Thoracic aorta (tissue), 2 donors: ENCODE measurements at regions not wholly inside any gene's neighbourhood (a gene's known extent, or its start where the extent isn't known, plus 50 kb on each side); places are given as distances from the start of the nearest gene placed in this dataset.

Experiments used
- ATAC-seq: fragments of 150-250 bp; one replicate; pipeline ENCODE4 v1.8.0; 2017; ENCODE audit warnings: low read depth; ENCODE audit not compliant: insufficient number of reproducible peaks, low FRiP score
- DNase-seq: peaks from one replicate; pipeline ENCODE4 v3.0.0-alpha.2; 2020; ENCODE audit warnings: low spot score
- H3K27ac ChIP-seq, 2 donors: fragments of 200-600 bp; sonication (generic); 1 replicate in 1 of 2; 2 replicates in 1 of 2; pipeline ENCODE4 v1.5.1; 2016; ENCODE audit warnings: mild to moderate bottlenecking in 2 of 2, moderate library complexity in 2 of 2
- H3K27me3 ChIP-seq: fragments of 200-600 bp; sonication (generic); replicated peaks from 2 replicates; pipeline ENCODE4 v1.6.0; 2016; ENCODE audit warnings: mild to moderate bottlenecking; ENCODE audit not compliant: insufficient read depth
- H3K36me3 ChIP-seq: fragments of 200-600 bp; sonication (generic); one replicate; pipeline ENCODE4 v1.5.1; 2016
- H3K4me1 ChIP-seq, 2 donors: fragments of 200-600 bp; sonication (generic); 1 replicate in 1 of 2; 2 replicates in 1 of 2; pipeline versions ENCODE4 v1.5.1 to v1.6.0; 2016; ENCODE audit warnings: low read depth in 2 of 2, mild to moderate bottlenecking in 1 of 2; ENCODE audit not compliant: control insufficient read depth in 1 of 2
- H3K4me3 ChIP-seq: fragments of 200-600 bp; sonication (generic); 2 replicates; pipeline ENCODE4 v1.5.1; 2016; ENCODE audit warnings: mild to moderate bottlenecking
- H3K9me3 ChIP-seq: fragments of 200-600 bp; sonication (generic); 2 replicates; pipeline ENCODE4 v1.5.1; 2016
- CTCF ChIP-seq: fragments of 200-600 bp; sonication (generic); IDR thresholded peaks from one replicate; pipeline ENCODE4 v1.5.1; 2019; ENCODE audit warnings: antibody characterized with exemption

- DNase-seq = no peak
- Histone ChIP-seq H3K27me3 (no peaks in the 10 kb centered on the region), H3K4me1 (no peaks in the 10 kb centered on the region), H3K36me3 (no peaks in the 10 kb centered on the region), H3K27ac (no peak overlapping the region), H3K4me3 (no peak overlapping the region), H3K9me3 (no peaks in the 10 kb centered on the region)
- no peak for ATAC-seq
- TF ChIP-seq CTCF = no peak
Observed at GRCh38 chr15:97806766-97807165, 153.7 kb upstream of the ARRDC4 start.

- Histone ChIP-seq H3K36me3 (no peaks in the 10 kb centered on the region), H3K4me1 (no peaks in the 10 kb centered on the region), H3K4me3 (no peak overlapping the region), H3K9me3 (no peaks in the 10 kb centered on the region), H3K27me3 (no peaks in the 10 kb centered on the region), H3K27ac (no peak overlapping the region)
- ATAC-seq (no peak), DNase-seq (no peak)
- TF ChIP-seq CTCF = no peak
Observed at GRCh38 chr15:97815835-97816234, 144.7 kb upstream of the ARRDC4 start.

- Histone ChIP-seq H3K27ac (no peak overlapping the region), H3K4me3 (no peak overlapping the region), H3K9me3 (no peaks in the 10 kb centered on the region), H3K4me1 (no peaks in the 10 kb centered on the region), H3K27me3 (no peaks in the 10 kb centered on the region), H3K36me3 (no peaks in the 10 kb centered on the region)
- ATAC-seq (no peak), DNase-seq (no peak)
- TF ChIP-seq CTCF = no peak
Observed at GRCh38 chr15:97817276-97817890, 143.1 kb upstream of the ARRDC4 start.

GRCh38 chr15:97836003-97836402 lies 124.5 kb upstream of the ARRDC4 start:
- TF ChIP-seq CTCF = no peak
- Histone ChIP-seq H3K9me3 (peaks cover 4% of the 10 kb centered on the region), H3K4me1 (no peaks in the 10 kb centered on the region), H3K27ac (no peak overlapping the region), H3K4me3 (no peak overlapping the region), H3K36me3 (no peaks in the 10 kb centered on the region), H3K27me3 (no peaks in the 10 kb centered on the region)
- DNase-seq (no peak), ATAC-seq (no peak)

- Histone ChIP-seq H3K4me1 (no peaks in the 10 kb centered on the region), H3K27ac (no peak overlapping the region), H3K4me3 (no peak overlapping the region), H3K27me3 (no peaks in the 10 kb centered on the region), H3K9me3 (peaks cover 4% of the 10 kb centered on the region), H3K36me3 (no peaks in the 10 kb centered on the region)
- ATAC-seq (no peak), DNase-seq (no peak)
- TF ChIP-seq CTCF = no peak
Observed at GRCh38 chr15:97837896-97838295, 122.6 kb upstream of the ARRDC4 start.
